Esophagus squamous epithelium (tissue), 4 donors: ENCODE measurements at regions not wholly inside any gene's neighbourhood (a gene's known extent, or its start where the extent isn't known, plus 50 kb on each side); places are given as distances from the start of the nearest gene placed in this dataset.

Experiments
- POLR2A ChIP-seq, 4 donors: fragments of 450-650 bp; IDR thresholded peaks; one replicate each; pipeline ENCODE4 v1.6.1; 2017; ENCODE audit warnings: antibody characterized with exemption in 4 of 4, mild to moderate bottlenecking in 4 of 4, moderate library complexity in 3 of 4
- TF ChIP-seq, protein P1 (sequence below), 6 experiments: fragments of 450-650 bp in 4 of 6; fragments of 200-600 bp in 2 of 6; sonication (generic) in 2 of 6; IDR thresholded peaks; one replicate each; pipeline ENCODE4 v1.5.1; 2016 to 2019; ENCODE audit warnings: antibody characterized with exemption in 6 of 6, mild to moderate bottlenecking in 4 of 6, moderate library complexity in 4 of 6

DNA sequence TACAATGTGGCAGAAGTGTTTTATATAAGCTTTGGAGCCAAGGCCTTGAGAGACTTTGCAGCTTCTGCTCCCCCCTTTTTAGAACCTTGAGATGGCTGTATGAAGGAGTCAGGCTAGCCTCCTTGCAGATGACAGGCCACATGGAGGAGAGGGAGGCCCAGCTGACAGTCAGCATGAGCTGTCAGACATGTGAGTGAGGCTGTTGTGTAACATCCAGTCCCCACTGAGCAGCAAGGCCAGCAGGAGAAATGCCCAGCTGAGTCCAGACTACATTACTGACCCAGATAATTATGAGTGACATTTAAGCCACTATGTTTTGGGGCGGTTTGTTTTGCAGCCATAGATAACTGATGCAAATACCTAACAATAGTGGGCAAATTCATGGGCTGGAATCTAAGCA lies 515.3 kb upstream of the ARX start:
- TF ChIP-seq, protein P1, sequence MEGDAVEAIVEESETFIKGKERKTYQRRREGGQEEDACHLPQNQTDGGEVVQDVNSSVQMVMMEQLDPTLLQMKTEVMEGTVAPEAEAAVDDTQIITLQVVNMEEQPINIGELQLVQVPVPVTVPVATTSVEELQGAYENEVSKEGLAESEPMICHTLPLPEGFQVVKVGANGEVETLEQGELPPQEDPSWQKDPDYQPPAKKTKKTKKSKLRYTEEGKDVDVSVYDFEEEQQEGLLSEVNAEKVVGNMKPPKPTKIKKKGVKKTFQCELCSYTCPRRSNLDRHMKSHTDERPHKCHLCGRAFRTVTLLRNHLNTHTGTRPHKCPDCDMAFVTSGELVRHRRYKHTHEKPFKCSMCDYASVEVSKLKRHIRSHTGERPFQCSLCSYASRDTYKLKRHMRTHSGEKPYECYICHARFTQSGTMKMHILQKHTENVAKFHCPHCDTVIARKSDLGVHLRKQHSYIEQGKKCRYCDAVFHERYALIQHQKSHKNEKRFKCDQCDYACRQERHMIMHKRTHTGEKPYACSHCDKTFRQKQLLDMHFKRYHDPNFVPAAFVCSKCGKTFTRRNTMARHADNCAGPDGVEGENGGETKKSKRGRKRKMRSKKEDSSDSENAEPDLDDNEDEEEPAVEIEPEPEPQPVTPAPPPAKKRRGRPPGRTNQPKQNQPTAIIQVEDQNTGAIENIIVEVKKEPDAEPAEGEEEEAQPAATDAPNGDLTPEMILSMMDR (IDR thresholded peaks at IDR 0.05), result no peak
- TF ChIP-seq POLR2A (IDR thresholded peaks at IDR 0.05), result no peak
